SK-N-SH (cell line): ENCODE measurements at regions not wholly inside any gene's neighbourhood (a gene's known extent, or its start where the extent isn't known, plus 50 kb on each side); places are given as distances from the start of the nearest gene placed in this dataset.

Source experiments
- ELF1 ChIP-seq: IDR thresholded peaks from 2 replicates; pipeline ENCODE4 v1.4.0; 2012
- JUND ChIP-seq: IDR thresholded peaks from 2 replicates; pipeline ENCODE4 v1.4.0; 2012
- NFIC ChIP-seq: IDR thresholded peaks from 2 replicates; pipeline ENCODE4 v1.4.0; 2012; ENCODE audit warnings: borderline replicate concordance
- SIN3A ChIP-seq: IDR thresholded peaks from 2 replicates; pipeline ENCODE4 v1.6.1; 2012; ENCODE audit warnings: low read depth, mild to moderate bottlenecking, low read length, moderate library complexity, borderline replicate concordance
- USF2 ChIP-seq: fragments of 150-350 bp; IDR thresholded peaks from 2 replicates; pipeline ENCODE4 v1.6.1; 2017; ENCODE audit warnings: antibody characterized with exemption, low read length, low read depth, borderline replicate concordance

DNA sequence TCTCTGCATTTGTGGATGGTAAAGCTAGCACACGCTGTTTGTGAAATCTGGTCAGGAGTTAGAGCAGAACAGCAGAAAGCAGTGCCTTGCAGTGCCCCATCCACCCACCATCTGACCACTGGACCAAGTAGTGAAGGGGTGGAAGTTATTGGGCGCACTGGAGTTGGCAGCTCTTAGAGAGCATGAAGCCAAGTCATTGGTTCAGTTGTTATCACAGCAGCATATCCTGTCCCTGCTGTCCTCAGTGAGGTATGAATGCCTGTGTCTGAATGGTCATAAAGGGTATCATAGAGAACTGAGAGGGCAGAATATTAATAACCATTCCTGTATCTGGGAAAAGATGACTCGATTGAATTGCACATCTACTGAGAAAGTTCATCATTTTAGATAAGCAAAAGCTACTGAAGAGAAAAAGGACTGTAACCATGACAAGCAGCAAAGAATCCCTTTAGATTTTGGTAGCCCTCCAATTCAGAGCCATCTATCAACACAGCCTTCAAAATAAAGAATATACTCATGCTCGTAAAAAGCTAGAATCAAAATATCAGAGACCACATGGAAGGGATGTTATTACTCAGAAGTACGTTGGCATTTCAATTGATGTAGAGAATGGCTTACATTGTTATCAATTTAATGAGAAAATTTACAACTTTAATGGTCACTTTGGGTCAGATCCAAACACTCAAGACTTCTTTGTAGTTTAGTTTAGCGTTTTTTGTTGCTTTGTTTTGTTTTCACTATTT, 919.0 kb downstream of the EFNB2 start:
- no peak for TF ChIP-seq NFIC
- TF ChIP-seq ELF1 = no peak
- no peak for TF ChIP-seq SIN3A
- no peak for TF ChIP-seq JUND
- TF ChIP-seq USF2 = no peak
